Uterus (tissue), 2 donors: ENCODE measurements at regions not wholly inside any gene's neighbourhood (a gene's known extent, or its start where the extent isn't known, plus 50 kb on each side); places are given as distances from the start of the nearest gene placed in this dataset.

Experiments
- POLR2A ChIP-seq, 2 donors: fragments of 450-650 bp; IDR thresholded peaks; one replicate each; pipeline ENCODE4 v1.6.1; 2016; ENCODE audit warnings: antibody characterized with exemption in 2 of 2, mild to moderate bottlenecking in 1 of 2, moderate library complexity in 1 of 2
- TF ChIP-seq, protein P1 (sequence below), 4 experiments: fragments of 200-600 bp in 2 of 4; fragments of 450-650 bp in 2 of 4; sonication (generic) in 2 of 4; IDR thresholded peaks; one replicate each; pipeline ENCODE4 v1.5.1; 2016 to 2019; ENCODE audit warnings: antibody characterized with exemption in 4 of 4, mild to moderate bottlenecking in 2 of 4, moderate library complexity in 1 of 4

DNA sequence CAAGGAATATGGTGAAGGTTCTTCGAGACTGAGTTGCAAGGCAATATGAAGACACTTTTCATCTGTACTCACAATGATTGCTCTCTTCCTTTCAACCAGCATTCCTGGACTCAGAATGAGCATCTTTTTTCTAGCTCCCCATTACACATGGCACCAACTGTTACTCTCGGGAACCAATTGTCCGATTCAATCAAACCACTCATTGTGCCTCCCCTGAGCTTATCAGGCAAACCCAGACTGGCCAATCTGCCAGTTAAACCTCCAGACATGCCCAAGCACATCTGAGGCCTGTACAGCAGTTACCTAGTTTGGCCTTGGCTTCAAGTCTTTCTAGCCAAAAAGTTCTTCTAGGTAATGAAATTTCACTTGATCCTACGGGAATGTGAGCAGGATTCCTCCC is 164.1 kb downstream of the ID4 start:
- TF ChIP-seq, protein P1, sequence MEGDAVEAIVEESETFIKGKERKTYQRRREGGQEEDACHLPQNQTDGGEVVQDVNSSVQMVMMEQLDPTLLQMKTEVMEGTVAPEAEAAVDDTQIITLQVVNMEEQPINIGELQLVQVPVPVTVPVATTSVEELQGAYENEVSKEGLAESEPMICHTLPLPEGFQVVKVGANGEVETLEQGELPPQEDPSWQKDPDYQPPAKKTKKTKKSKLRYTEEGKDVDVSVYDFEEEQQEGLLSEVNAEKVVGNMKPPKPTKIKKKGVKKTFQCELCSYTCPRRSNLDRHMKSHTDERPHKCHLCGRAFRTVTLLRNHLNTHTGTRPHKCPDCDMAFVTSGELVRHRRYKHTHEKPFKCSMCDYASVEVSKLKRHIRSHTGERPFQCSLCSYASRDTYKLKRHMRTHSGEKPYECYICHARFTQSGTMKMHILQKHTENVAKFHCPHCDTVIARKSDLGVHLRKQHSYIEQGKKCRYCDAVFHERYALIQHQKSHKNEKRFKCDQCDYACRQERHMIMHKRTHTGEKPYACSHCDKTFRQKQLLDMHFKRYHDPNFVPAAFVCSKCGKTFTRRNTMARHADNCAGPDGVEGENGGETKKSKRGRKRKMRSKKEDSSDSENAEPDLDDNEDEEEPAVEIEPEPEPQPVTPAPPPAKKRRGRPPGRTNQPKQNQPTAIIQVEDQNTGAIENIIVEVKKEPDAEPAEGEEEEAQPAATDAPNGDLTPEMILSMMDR (IDR thresholded peaks at IDR 0.05): no peak
- TF ChIP-seq POLR2A (IDR thresholded peaks at IDR 0.05): no peak
